GM12878 (cell line): ENCODE measurements at regions not wholly inside any gene's neighbourhood (a gene's known extent, or its start where the extent isn't known, plus 50 kb on each side); places are given as distances from the start of the nearest gene placed in this dataset.

Experiments
- ASH2L ChIP-seq: fragments of 300-600, 200-600 bp; sonication (generic); IDR thresholded peaks from 2 replicates; pipeline ENCODE4 v1.6.1; 2017; ENCODE audit warnings: low read depth, mild to moderate bottlenecking, borderline replicate concordance
- CHD1 ChIP-seq: IDR thresholded peaks from 2 replicates; pipeline ENCODE4 v1.6.1; 2012; ENCODE audit warnings: low read depth, low read length, improper control_type of control experiment
- CTCF ChIP-seq, 3 experiments: IDR thresholded peaks in 2 of 3; conservative IDR thresholded peaks in 1 of 3; 2 replicates each; pipeline ENCODE4 v1.5.1; 2011; ENCODE audit warnings: low read depth in 3 of 3, low read length in 3 of 3, mild to moderate bottlenecking in 3 of 3, control low read depth in 2 of 3, moderate library complexity in 2 of 3, inconsistent platforms in 1 of 3, mixed read lengths in 1 of 3; ENCODE audit not compliant: control insufficient read depth in 2 of 3, insufficient read depth in 1 of 3; ENCODE audit errors: extremely low read depth in 1 of 3
- ESRRA ChIP-seq: IDR thresholded peaks from 2 replicates; pipeline ENCODE4 v1.6.1; 2012; ENCODE audit warnings: mild to moderate bottlenecking, low read length, improper control_type of control experiment
- GABPA ChIP-seq: IDR thresholded peaks from 2 replicates; pipeline ENCODE4 v1.6.1; 2014; ENCODE audit warnings: antibody characterized with exemption, low read depth, mild to moderate bottlenecking, inconsistent platforms
- IRF4 ChIP-seq: IDR thresholded peaks from 2 replicates; pipeline ENCODE4 v1.6.1; 2011; ENCODE audit warnings: low read depth, low read length
- KDM1A ChIP-seq: fragments of 200-600 bp; sonication (generic); IDR thresholded peaks from 2 replicates; pipeline ENCODE4 v1.6.1; 2016; ENCODE audit warnings: borderline replicate concordance
- NR2F1 ChIP-seq: fragments of 450-650 bp; conservative IDR thresholded peaks from 2 replicates; pipeline ENCODE4 v1.6.1; 2017; ENCODE audit warnings: mild to moderate bottlenecking
- POLR2AphosphoS5 ChIP-seq: IDR thresholded peaks from 2 replicates; pipeline ENCODE4 v1.6.1; 2011; ENCODE audit warnings: mild to moderate bottlenecking, low read length, inconsistent platforms
- RBBP5 ChIP-seq: fragments of 200-600 bp; sonication (generic); conservative IDR thresholded peaks from 2 replicates; pipeline ENCODE4 v1.6.1; 2016
- REST ChIP-seq: IDR thresholded peaks from 2 replicates; pipeline ENCODE4 v1.6.1; 2012; ENCODE audit warnings: mild to moderate bottlenecking, low read depth, low read length
- TF ChIP-seq, protein P1 (sequence below): IDR thresholded peaks from 2 replicates; pipeline ENCODE4 v1.6.1; 2011; ENCODE audit warnings: low read depth, mild to moderate bottlenecking, low read length, moderate library complexity, borderline replicate concordance; ENCODE audit errors: extremely low read depth
- TF ChIP-seq, protein P2 (sequence below): fragments of 450-650 bp; IDR thresholded peaks from 2 replicates; pipeline ENCODE4 v1.6.1; 2017; ENCODE audit warnings: antibody characterized with exemption, mild to moderate bottlenecking, moderate library complexity

DNA sequence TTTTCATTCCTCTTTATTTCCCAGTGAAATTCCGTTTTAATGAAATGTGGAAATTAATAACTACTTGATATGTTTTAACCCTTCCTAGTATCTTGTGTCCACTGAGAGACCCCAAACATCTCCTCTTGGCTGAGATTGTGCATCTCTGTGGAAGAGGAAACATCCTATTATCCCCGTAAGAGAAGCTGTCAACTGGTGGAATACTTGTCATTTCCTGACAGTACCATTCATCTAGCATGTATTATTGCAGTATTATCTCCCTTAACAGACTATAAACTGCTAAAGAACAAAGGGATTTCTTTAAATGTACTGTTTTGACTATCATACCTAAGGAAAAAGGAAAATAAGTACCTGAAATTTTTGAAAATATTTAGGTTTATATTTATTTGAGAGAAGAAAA is 277.3 kb upstream of the SLC7A11 start:
- TF ChIP-seq, protein P1, sequence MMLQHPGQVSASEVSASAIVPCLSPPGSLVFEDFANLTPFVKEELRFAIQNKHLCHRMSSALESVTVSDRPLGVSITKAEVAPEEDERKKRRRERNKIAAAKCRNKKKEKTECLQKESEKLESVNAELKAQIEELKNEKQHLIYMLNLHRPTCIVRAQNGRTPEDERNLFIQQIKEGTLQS: no peak
- TF ChIP-seq CTCF (IDR thresholded peaks at IDR 0.05 in 2 of 3, conservative IDR thresholded peaks at IDR 0.05 in 1 of 3; ENCODE audit: control insufficient read depth in 2 of 3, extremely low read depth in 1 of 3, insufficient read depth in 1 of 3, low read depth in 3 of 3, low read length in 3 of 3) (no peak), CHD1 (no peak), REST (no peak), GABPA (no peak), ASH2L (no peak), NR2F1 (no peak), POLR2AphosphoS5 (no peak), KDM1A (no peak), IRF4 (no peak), ESRRA (no peak), RBBP5 (no peak)
- TF ChIP-seq, protein P2, sequence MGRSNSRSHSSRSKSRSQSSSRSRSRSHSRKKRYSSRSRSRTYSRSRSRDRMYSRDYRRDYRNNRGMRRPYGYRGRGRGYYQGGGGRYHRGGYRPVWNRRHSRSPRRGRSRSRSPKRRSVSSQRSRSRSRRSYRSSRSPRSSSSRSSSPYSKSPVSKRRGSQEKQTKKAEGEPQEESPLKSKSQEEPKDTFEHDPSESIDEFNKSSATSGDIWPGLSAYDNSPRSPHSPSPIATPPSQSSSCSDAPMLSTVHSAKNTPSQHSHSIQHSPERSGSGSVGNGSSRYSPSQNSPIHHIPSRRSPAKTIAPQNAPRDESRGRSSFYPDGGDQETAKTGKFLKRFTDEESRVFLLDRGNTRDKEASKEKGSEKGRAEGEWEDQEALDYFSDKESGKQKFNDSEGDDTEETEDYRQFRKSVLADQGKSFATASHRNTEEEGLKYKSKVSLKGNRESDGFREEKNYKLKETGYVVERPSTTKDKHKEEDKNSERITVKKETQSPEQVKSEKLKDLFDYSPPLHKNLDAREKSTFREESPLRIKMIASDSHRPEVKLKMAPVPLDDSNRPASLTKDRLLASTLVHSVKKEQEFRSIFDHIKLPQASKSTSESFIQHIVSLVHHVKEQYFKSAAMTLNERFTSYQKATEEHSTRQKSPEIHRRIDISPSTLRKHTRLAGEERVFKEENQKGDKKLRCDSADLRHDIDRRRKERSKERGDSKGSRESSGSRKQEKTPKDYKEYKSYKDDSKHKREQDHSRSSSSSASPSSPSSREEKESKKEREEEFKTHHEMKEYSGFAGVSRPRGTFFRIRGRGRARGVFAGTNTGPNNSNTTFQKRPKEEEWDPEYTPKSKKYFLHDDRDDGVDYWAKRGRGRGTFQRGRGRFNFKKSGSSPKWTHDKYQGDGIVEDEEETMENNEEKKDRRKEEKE: no peak
